ENCODE measurements at regions not wholly inside any gene's neighbourhood (a gene's known extent, or its start where the extent isn't known, plus 50 kb on each side); places are given as distances from the start of the nearest gene placed in this dataset.

- no peaks in the 10 kb centered on the region for H3K9me3 ChIP-seq (ENCODE audit: control insufficient read depth, insufficient read depth, low read length)
- DNase-seq (ENCODE audit: low read depth, low spot score) = no peak
- no peak overlapping the region for H3K4me3 ChIP-seq (ENCODE audit: low read depth, low read length)
- ChIA-PET POLR2A (no interaction called here), CTCF (interaction anchor here (0.6 kb wide), 1 partner anchor 1190 kb away, joined by 3 read pairs; no protein-coding TSS in a partner anchor)
- no peaks in the 10 kb centered on the region for H3K27me3 ChIP-seq (ENCODE audit: control insufficient read depth, insufficient read depth, low read length)
- TF ChIP-seq CTCF (IDR thresholded peaks at IDR 0.05; ENCODE audit: low read depth, low read length) = no peak
- H3K27ac ChIP-seq (ENCODE audit: low read depth, low read length) = no peak overlapping the region
These were observed 228.8 kb upstream of the CSF3R start for GRCh38 chr1:36711480-36711879.

GRCh38 chr1:36710951-36711350 lies 228.2 kb upstream of the CSF3R start:
- no peak overlapping the region for H3K4me3 ChIP-seq (ENCODE audit: low read depth, low read length)
- no peak for TF ChIP-seq CTCF (IDR thresholded peaks at IDR 0.05; ENCODE audit: low read depth, low read length)
- H3K9me3 ChIP-seq (ENCODE audit: control insufficient read depth, insufficient read depth, low read length) = no peaks in the 10 kb centered on the region
- ChIA-PET POLR2A (no interaction called here), CTCF (interaction anchor here (0.6 kb wide), 1 partner anchor 1191 kb away, joined by 3 read pairs; no protein-coding TSS in a partner anchor)
- H3K27me3 ChIP-seq (ENCODE audit: control insufficient read depth, insufficient read depth, low read length) = peaks cover 3% of the 10 kb centered on the region
- no peak overlapping the region for H3K27ac ChIP-seq (ENCODE audit: low read depth, low read length)
- DNase-seq (ENCODE audit: low read depth, low spot score) = no peak

GRCh38 chr1:36709869-36710481 lies 227.3 kb upstream of the CSF3R start:
- peaks cover 3% of the 10 kb centered on the region for H3K27me3 ChIP-seq (ENCODE audit: control insufficient read depth, insufficient read depth, low read length)
- CTCF ChIA-PET = no interaction called here
- POLR2A ChIA-PET = no interaction called here
- H3K4me3 ChIP-seq (ENCODE audit: low read depth, low read length) = no peak overlapping the region
- TF ChIP-seq CTCF (IDR thresholded peaks at IDR 0.05; ENCODE audit: low read depth, low read length) = no peak
- DNase-seq (ENCODE audit: low read depth, low spot score) = no peak
- H3K27ac ChIP-seq (ENCODE audit: low read depth, low read length) = no peak overlapping the region
- no peaks in the 10 kb centered on the region for H3K9me3 ChIP-seq (ENCODE audit: control insufficient read depth, insufficient read depth, low read length)

- Histone ChIP-seq H3K9me3 (ENCODE audit: control insufficient read depth, insufficient read depth, low read length) (no peaks in the 10 kb centered on the region), H3K27me3 (ENCODE audit: control insufficient read depth, insufficient read depth, low read length) (peaks cover 3% of the 10 kb centered on the region), H3K27ac (ENCODE audit: low read depth, low read length) (no peak overlapping the region), H3K4me3 (ENCODE audit: low read depth, low read length) (no peak overlapping the region)
- ChIA-PET POLR2A (no interaction called here), CTCF (no interaction called here)
- DNase-seq (ENCODE audit: low read depth, low spot score) = no peak
- TF ChIP-seq CTCF (IDR thresholded peaks at IDR 0.05; ENCODE audit: low read depth, low read length) = no peak
These were observed 225.9 kb upstream of the CSF3R start for GRCh38 chr1:36708587-36708986.

- CTCF ChIA-PET = no interaction called here
- H3K27me3 ChIP-seq (ENCODE audit: control insufficient read depth, insufficient read depth, low read length) = peaks cover 3% of the 10 kb centered on the region
These were observed 224.5 kb upstream of the CSF3R start for GRCh38 chr1:36707221-36707620.

More at GRCh38 chr1:36707221-36707620, 224.5 kb upstream of the CSF3R start:
- H3K4me3 ChIP-seq (ENCODE audit: low read depth, low read length) = no peak overlapping the region
- TF ChIP-seq CTCF (IDR thresholded peaks at IDR 0.05; ENCODE audit: low read depth, low read length) = no peak
- H3K9me3 ChIP-seq (ENCODE audit: control insufficient read depth, insufficient read depth, low read length) = no peaks in the 10 kb centered on the region
- no peak overlapping the region for H3K27ac ChIP-seq (ENCODE audit: low read depth, low read length)
- DNase-seq (ENCODE audit: low read depth, low spot score) = no peak
- POLR2A ChIA-PET = no interaction called here

Data from AG04450 (cell line).